ENCODE measurements at regions not wholly inside any gene's neighbourhood (a gene's known extent, or its start where the extent isn't known, plus 50 kb on each side); places are given as distances from the start of the nearest gene placed in this dataset.

DNA sequence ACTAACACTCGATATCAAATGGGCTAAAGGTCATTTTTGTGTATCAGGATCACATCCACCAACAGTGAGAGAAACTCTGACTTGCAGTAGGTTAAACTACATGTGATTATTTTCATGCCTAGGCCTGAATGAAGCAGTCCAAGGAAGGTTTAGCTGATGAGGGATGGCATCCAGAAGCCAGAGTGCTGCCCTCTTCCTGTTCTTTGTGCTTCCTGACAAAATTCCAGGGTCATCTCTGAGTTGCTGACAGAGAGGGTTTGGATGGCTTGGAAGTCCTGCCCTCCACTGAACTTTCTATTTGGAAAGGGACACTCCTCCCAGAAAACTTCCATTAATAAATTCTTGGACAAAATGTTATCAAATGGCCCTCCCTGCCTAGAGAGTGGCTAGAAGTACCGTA, 728.3 kb upstream of the SLC10A2 start:
- Histone ChIP-seq H3K9me2 (ENCODE audit: insufficient read depth) (no peaks in the 10 kb centered on the region), H3F3A (ENCODE audit: insufficient read depth) (no peaks in the 10 kb centered on the region), H4K20me1 (ENCODE audit: insufficient read depth) (no peaks in the 10 kb centered on the region), H3K4me3 (no peak overlapping the region), H3K4me2 (ENCODE audit: unreplicated experiment) (no peak overlapping the region), H3K27me3 (replicated peaks; ENCODE audit: insufficient read depth) (no peaks in the 10 kb centered on the region), H3K4me1 (ENCODE audit: insufficient read depth) (no peaks in the 10 kb centered on the region), H3K9me3 (ENCODE audit: low read depth) (no peaks in the 10 kb centered on the region), H3K9ac (no peak overlapping the region), H3K36me3 (ENCODE audit: low read depth) (no peaks in the 10 kb centered on the region), H3K27ac (no peak overlapping the region), H2AFZ (no peak overlapping the region), H3K79me2 (ENCODE audit: insufficient read depth) (no peaks in the 10 kb centered on the region)
- in situ Hi-C loops (cut with MboI) = no loop called here
- DNase-seq = no peak
- no peak for TF ChIP-seq EZH2phosphoT487 (IDR thresholded peaks at IDR 0.05; ENCODE audit: insufficient read depth, low read depth)
- TF ChIP-seq EZH2 (IDR thresholded peaks at IDR 0.05; ENCODE audit: insufficient read depth, poor library complexity, severe bottlenecking) = no peak
- WGBS, 2 experiments (ENCODE audit: low coverage in 1 of 2, low lambda C conversion rate in 2 of 2, missing lambda C conversion rate in 2 of 2) = 7 to 13% methylated on average over 2 of the region's 2 CpGs

DNA sequence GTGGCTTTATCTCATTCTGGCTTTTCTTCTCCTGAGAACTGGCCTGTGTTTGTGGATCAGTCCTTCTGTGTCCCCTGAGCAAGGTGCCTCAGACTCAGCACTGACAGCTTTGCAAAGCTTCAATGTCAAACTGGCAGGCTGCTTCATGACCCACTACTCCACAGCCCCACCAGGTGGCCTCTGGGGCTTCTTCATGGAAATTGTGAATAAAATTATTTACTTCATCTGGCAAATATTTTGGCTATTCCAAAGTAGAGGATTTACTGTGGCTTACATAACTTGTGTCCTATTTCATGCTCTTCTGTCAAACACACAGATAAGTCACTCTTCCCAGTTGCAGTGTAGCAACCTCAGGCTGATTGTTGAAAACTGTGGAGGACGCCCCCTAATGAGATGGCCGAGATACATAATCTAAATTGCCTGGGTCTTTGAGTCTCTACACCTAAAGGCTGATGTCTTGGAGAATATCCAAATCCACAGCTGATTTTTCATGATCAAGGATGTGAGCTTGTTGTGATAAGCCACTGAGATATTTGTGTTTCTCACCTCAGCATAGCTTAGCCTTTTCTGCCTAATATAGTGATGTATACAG, 721.9 kb upstream of the SLC10A2 start:
- H3K4me3 ChIP-seq = no peak overlapping the region
- H3K4me2 ChIP-seq (ENCODE audit: unreplicated experiment) = no peak overlapping the region
- in situ Hi-C loops (cut with MboI) = no loop called here
- no peaks in the 10 kb centered on the region for H3K27me3 ChIP-seq (replicated peaks; ENCODE audit: insufficient read depth)
- no peaks in the 10 kb centered on the region for H3K79me2 ChIP-seq (ENCODE audit: insufficient read depth)
- no peak for DNase-seq
- H3K4me1 ChIP-seq (ENCODE audit: insufficient read depth) = no peaks in the 10 kb centered on the region
- H3K27ac ChIP-seq = no peak overlapping the region
- H3K36me3 ChIP-seq (ENCODE audit: low read depth) = no peaks in the 10 kb centered on the region
- no peaks in the 10 kb centered on the region for H4K20me1 ChIP-seq (ENCODE audit: insufficient read depth)
- H3F3A ChIP-seq (ENCODE audit: insufficient read depth) = no peaks in the 10 kb centered on the region
- no peaks in the 10 kb centered on the region for H3K9me2 ChIP-seq (ENCODE audit: insufficient read depth)
- H3K9me3 ChIP-seq (ENCODE audit: low read depth) = no peaks in the 10 kb centered on the region
- no peak overlapping the region for H3K9ac ChIP-seq
- TF ChIP-seq EZH2phosphoT487 (IDR thresholded peaks at IDR 0.05; ENCODE audit: insufficient read depth, low read depth) (no peak), EZH2 (IDR thresholded peaks at IDR 0.05; ENCODE audit: insufficient read depth, poor library complexity, severe bottlenecking) (no peak)
- 4% methylated on average over 2 of the region's 2 CpGs for WGBS, 2 experiments (ENCODE audit: low coverage in 1 of 2, low lambda C conversion rate in 2 of 2, missing lambda C conversion rate in 2 of 2)
- H2AFZ ChIP-seq = no peak overlapping the region

DNA sequence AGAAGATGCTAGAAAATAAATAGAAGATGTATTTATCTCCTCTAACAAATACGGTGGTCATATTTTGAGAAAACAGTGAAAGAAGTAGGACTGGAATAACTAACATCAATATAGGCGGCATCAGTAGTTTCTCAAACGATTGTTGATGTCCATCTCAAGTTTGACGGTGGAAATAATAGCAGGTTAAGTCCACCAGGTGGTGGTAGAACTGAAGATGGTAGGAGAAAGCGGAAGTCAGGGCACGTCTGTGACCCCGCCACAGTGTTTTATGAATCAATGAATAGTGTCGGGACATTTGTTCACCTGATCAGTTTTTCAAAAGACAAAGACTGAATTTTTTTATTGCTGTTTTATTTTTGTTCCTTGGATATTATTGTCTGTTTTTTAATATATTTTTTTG, 706.4 kb upstream of the SLC10A2 start:
- Histone ChIP-seq H3K4me3 (no peak overlapping the region), H3K4me2 (ENCODE audit: unreplicated experiment) (no peak overlapping the region), H4K20me1 (ENCODE audit: insufficient read depth) (no peaks in the 10 kb centered on the region), H3K9ac (no peak overlapping the region), H3K79me2 (ENCODE audit: insufficient read depth) (no peaks in the 10 kb centered on the region), H3K27me3 (replicated peaks; ENCODE audit: insufficient read depth) (no peaks in the 10 kb centered on the region), H3K4me1 (ENCODE audit: insufficient read depth) (no peaks in the 10 kb centered on the region), H3F3A (ENCODE audit: insufficient read depth) (no peaks in the 10 kb centered on the region), H3K36me3 (ENCODE audit: low read depth) (no peaks in the 10 kb centered on the region), H2AFZ (no peak overlapping the region), H3K9me3 (ENCODE audit: low read depth) (no peaks in the 10 kb centered on the region), H3K27ac (no peak overlapping the region), H3K9me2 (ENCODE audit: insufficient read depth) (no peaks in the 10 kb centered on the region)
- WGBS, 2 experiments (ENCODE audit: low coverage in 1 of 2, low lambda C conversion rate in 2 of 2, missing lambda C conversion rate in 2 of 2) = 39 to 49% methylated on average over 8 of the region's 8 CpGs
- DNase-seq = no peak
- TF ChIP-seq EZH2phosphoT487 (IDR thresholded peaks at IDR 0.05; ENCODE audit: insufficient read depth, low read depth) (no peak), EZH2 (IDR thresholded peaks at IDR 0.05; ENCODE audit: insufficient read depth, poor library complexity, severe bottlenecking) (no peak)
- in situ Hi-C loops (cut with MboI) = no loop called here

DNA sequence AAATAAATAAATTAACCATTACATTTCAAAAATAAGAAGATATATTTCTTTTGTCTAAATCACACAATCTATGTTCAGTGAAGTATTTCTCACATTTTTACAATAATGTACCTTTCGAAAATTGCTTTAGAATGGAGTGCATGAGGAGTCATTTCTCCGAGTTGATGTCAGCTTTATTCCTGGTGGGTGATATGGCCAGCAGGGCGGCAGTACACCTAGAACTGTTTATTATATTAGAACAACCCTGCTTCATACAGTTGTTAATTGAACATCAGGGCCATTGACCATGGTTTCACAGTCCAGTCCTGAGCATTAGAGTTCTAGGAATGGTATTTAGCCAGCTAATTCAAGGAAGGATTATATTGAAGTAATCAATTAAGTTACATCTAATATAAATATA, 696.3 kb upstream of the SLC10A2 start:
- 27 to 28% methylated on average over 3 of the region's 3 CpGs for WGBS, 2 experiments (ENCODE audit: low coverage in 1 of 2, low lambda C conversion rate in 2 of 2, missing lambda C conversion rate in 2 of 2)
- TF ChIP-seq EZH2phosphoT487 (IDR thresholded peaks at IDR 0.05; ENCODE audit: insufficient read depth, low read depth) (no peak), EZH2 (IDR thresholded peaks at IDR 0.05; ENCODE audit: insufficient read depth, poor library complexity, severe bottlenecking) (no peak)
- Histone ChIP-seq H3K4me1 (ENCODE audit: insufficient read depth) (no peaks in the 10 kb centered on the region), H2AFZ (no peak overlapping the region), H3K27ac (no peak overlapping the region), H3K4me3 (no peak overlapping the region), H3K27me3 (replicated peaks; ENCODE audit: insufficient read depth) (no peaks in the 10 kb centered on the region), H3K79me2 (ENCODE audit: insufficient read depth) (no peaks in the 10 kb centered on the region), H4K20me1 (ENCODE audit: insufficient read depth) (no peaks in the 10 kb centered on the region), H3K4me2 (ENCODE audit: unreplicated experiment) (no peak overlapping the region), H3K9me2 (ENCODE audit: insufficient read depth) (no peaks in the 10 kb centered on the region), H3K9ac (no peak overlapping the region), H3K36me3 (ENCODE audit: low read depth) (no peaks in the 10 kb centered on the region), H3K9me3 (ENCODE audit: low read depth) (peaks cover 4% of the 10 kb centered on the region), H3F3A (ENCODE audit: insufficient read depth) (no peaks in the 10 kb centered on the region)
- in situ Hi-C loops (cut with MboI) = no loop called here
- no peak for DNase-seq

DNA sequence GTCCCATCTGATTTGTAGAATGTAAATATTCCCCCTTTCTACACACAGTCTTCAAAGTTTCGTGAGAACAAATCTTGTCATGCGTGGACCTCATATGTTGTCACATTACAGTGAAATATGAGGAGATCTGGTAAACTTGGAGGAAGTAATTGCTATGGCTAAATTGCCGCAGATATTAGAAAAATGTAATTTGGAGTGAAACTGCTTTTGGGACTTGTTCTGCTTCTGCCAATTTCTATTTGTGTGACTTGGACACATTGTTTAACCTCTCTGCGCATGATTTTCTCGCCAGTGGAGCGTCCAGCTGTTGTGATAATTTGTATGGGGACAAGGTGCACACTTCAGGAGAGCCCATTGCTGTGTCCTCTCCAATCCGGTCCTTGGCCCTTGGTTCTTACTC, 693.1 kb upstream of the SLC10A2 start:
- 12 to 14% methylated on average over 7 of the region's 7 CpGs for WGBS, 2 experiments (ENCODE audit: low coverage in 1 of 2, low lambda C conversion rate in 2 of 2, missing lambda C conversion rate in 2 of 2)
- Histone ChIP-seq H3F3A (ENCODE audit: insufficient read depth) (no peaks in the 10 kb centered on the region), H3K79me2 (ENCODE audit: insufficient read depth) (no peaks in the 10 kb centered on the region), H3K9me3 (ENCODE audit: low read depth) (peaks cover 4% of the 10 kb centered on the region), H3K36me3 (ENCODE audit: low read depth) (no peaks in the 10 kb centered on the region), H3K9ac (no peak overlapping the region), H3K4me2 (ENCODE audit: unreplicated experiment) (no peak overlapping the region), H3K27ac (no peak overlapping the region), H4K20me1 (ENCODE audit: insufficient read depth) (no peaks in the 10 kb centered on the region), H2AFZ (no peak overlapping the region), H3K4me1 (ENCODE audit: insufficient read depth) (no peaks in the 10 kb centered on the region), H3K9me2 (ENCODE audit: insufficient read depth) (no peaks in the 10 kb centered on the region), H3K27me3 (replicated peaks; ENCODE audit: insufficient read depth) (no peaks in the 10 kb centered on the region), H3K4me3 (no peak overlapping the region)
- TF ChIP-seq EZH2phosphoT487 (IDR thresholded peaks at IDR 0.05; ENCODE audit: insufficient read depth, low read depth) (no peak), EZH2 (IDR thresholded peaks at IDR 0.05; ENCODE audit: insufficient read depth, poor library complexity, severe bottlenecking) (no peak)
- DNase-seq = no peak
- in situ Hi-C loops (cut with MboI) = no loop called here
